Thyroid gland (tissue), 4 donors: ENCODE measurements at regions not wholly inside any gene's neighbourhood (a gene's known extent, or its start where the extent isn't known, plus 50 kb on each side); places are given as distances from the start of the nearest gene placed in this dataset.

Source experiments
- CTCF ChIP-seq, 6 experiments: fragments of 200-600 bp in 3 of 6; fragments of 450-650 bp in 3 of 6; sonication (generic) in 3 of 6; IDR thresholded peaks; one replicate each; pipeline ENCODE4 v1.5.1; 2016 to 2019; ENCODE audit warnings: antibody characterized with exemption in 6 of 6, mild to moderate bottlenecking in 2 of 6, inconsistent platforms in 1 of 6, moderate library complexity in 1 of 6
- POLR2A ChIP-seq, 2 donors: fragments of 450-650 bp; IDR thresholded peaks; one replicate each; pipeline ENCODE4 v1.6.1; 2017; ENCODE audit warnings: antibody characterized with exemption in 2 of 2, mild to moderate bottlenecking in 2 of 2, moderate library complexity in 1 of 2

GRCh38 chrX:82961129-82961528, 547.0 kb upstream of the POU3F4 start:
- TF ChIP-seq CTCF (IDR thresholded peaks at IDR 0.05) (no peak), POLR2A (IDR thresholded peaks at IDR 0.05) (no peak)
